ENCODE measurements at regions not wholly inside any gene's neighbourhood (a gene's known extent, or its start where the extent isn't known, plus 50 kb on each side); places are given as distances from the start of the nearest gene placed in this dataset.

DNA sequence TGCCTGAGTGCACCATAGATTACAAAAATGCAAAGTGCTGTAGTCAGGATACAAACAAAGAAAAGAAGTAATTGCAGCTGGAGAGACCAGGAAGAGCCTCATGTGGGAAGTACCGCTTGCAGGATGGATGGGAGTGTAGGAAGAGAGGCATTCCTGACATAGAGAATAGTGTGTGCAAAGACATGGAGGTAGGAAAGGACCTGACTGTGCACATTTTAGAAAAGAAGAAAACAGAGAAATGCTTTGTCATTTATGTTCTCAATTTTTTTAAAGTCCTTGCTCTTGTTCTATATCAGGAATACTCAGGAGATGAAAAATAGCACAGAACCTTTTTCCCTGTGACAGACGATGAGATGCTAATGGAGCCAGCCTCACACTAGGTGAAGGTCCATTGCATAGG lies 358.7 kb upstream of the TMPO start:
- DNase-seq: no peak

DNA sequence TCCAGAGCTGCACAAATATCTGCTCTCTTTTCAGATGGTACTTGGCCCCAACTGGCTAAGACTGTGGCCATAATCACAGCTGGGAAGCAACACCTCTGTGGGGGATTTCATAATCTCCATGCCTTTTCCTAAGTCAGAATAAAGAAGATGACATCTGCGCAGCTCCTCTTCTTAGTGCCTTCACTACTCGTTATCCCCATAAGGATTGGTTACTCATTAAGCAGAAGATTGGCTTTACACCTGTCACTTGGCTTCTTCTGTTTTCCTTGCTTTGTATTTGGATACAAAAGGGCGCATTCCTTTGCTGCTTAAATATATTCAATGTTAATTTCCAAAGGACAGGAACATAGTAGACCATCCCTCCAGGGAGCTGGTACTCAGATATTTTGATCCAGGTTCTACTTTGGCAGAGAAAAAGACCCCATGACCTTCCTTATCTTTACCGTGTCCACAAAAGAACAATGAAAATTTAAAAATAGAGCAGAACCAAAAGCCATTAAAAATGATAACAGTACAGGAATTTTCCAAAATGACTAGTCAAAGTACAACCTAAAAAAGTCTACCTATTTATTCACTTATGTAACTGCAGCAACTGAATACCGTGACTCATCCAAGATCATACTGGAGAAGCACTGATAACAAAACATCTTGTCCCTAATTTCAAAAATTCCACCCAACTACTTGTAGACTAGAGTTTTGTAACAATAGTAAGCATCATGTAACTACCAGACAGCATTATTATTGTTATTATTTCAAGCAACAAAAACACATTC lies 352.3 kb upstream of the TMPO start:
- DNase-seq: no peak

DNA sequence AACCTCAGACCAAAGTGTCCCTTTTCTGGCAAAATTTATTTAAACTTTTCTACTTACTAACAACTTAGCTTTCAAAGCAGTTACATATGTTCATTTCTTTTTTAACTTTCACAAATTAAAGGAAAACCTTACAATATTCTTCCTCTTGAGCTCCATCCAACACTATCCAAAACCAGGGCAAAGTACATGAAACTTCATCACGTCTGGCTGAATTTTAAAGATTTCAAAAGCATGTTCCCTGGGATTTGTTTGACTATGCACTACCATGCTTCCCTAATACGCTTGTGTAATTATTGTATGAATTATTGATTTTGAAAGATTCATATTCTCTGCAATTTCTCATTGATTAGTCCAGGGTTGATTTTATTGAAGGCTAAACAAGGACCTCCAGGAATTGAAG lies 343.1 kb upstream of the TMPO start:
- DNase-seq: no peak

DNA sequence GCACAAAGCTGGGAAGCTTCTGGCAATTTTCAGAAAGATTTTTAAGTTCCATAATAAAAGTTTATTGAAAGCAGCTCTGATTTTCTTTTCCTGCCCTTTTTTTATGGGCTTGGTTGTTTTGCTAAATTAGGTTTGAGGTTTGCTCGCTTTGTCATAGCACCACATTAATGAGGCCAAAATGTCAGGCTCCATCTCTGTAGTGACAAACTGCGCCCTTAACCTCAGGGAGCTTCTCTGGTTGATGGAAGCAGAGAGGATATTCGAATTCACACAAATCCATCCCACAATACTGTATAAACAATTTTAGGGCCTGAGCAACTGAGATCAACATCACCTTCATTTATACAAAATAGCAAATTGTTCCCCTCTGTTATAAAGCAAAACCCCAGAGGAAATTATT lies 342.6 kb upstream of the TMPO start:
- no peak for DNase-seq

DNA sequence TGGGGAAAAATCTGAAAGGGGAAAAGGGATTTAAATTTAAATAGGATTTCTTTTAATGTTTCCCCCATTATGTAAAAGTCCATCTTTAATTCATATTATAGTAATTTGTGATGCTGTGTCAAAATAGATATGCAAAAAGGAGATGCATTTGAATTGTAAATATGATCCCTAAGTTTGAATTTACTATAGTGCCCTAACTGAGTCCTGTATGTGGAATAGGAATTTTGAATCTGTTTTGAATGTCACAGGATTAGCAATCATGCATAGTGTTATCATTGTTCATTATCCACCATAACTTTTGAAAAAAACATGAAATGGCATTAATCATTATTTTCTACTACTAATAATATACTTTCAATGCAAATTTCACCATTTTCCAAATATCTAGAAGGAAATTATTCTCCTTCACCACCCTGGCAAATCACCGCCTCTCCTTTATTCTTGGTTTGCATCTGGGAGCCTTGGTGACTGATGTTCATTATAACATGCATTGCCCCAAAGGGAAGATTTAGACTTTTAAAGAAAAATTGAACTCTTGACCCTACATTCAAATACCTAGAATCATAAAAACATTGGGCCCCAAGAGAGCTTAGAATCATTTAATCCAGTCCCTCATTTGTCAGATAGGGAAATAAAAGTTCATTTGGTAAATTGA lies 341.5 kb upstream of the TMPO start:
- no peak for DNase-seq

DNA sequence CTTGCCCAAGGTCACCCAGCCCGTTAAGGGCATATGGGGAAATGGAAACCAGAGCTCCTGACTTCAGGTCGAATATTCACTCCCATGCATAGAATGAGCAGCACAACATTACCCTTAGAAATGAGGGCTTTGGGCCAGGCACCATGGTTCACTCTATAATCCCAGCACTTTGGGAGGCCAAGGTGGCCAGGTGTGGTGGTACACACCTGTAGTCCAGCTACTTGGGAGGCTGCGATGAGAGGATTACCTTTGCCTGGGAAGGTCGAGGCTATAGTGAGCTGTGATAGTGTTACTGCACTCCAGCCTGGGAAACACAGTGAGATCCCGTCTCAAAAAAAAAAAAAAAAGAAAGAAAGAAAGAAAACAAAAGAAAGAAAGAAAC lies 341.0 kb upstream of the TMPO start:
- DNase-seq: no peak

DNA sequence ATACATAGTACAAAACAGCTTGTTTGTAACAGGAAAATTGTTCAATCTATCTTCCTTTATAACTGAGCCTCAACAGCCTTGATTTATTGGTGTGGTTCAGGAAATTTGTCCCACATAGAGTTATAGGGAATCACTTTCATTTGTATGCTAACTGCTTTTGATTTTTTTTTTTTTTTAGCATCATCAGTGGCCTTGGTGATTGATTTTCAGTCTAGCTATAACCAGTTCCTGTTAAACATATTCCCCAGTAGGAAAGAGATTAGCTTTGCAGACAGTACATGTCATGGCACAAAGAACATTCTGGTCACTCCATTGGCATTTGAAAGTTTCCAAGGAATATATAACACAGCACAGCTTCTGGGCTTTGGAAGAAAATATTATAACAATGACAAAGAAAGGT lies 337.3 kb upstream of the TMPO start:
- DNase-seq: no peak

DNA sequence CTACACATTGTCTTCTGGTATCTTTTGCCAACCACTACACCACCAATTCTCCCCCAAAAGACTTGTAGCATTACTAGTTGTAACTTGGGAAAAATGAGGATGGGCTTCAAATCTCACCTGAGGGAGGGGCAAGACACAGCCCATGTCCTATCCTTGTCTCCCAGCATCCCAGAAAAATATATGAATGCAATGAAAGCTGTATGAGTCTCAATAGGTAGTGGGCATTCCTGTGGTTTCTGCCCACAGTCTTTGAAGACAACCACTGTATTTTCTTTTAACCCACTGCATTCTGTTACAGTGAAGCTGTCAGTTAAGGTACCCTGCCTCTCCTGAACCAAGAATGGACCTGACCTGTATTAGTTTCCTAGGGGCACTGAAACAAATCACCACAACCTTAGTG lies 336.2 kb upstream of the TMPO start:
- DNase-seq: no peak

DNA sequence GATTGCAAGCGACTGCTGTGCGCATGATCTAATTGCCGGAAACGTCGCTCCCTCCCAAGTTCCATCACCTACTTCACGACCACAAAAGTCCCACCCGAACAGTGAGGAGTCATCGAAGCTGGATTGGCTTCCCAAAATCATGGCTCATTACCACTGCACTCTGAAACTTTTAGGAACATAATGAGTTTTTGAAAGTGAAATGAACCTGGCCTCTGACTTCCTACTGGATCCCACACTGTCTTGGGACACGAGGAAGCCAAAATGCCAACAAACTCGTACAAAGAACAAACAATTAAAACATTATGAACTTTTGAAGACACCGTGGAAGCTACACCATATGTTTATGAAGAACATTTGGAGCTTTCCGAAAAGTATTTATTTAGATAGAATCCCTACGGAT lies 334.8 kb upstream of the TMPO start:
- no peak for DNase-seq

DNA sequence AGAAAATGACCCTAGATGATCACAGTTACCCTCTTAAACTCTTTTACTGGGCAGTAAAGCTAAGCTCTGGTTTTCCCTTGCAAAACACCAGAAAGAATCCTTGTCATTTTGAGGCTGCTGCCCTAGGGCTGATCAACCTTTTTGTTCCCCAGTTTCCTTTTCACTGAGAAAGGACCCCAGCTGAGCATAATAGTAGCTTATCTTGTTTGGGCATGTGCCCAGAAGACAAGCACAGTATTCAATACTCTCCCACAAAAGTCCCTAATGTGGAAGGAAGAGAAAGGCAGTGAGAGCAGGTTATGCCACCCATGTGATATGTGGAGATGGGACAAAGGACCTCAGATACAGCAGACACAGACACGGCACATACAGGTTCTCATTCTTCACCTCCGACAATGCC lies 332.6 kb upstream of the TMPO start:
- DNase-seq: no peak

DNA sequence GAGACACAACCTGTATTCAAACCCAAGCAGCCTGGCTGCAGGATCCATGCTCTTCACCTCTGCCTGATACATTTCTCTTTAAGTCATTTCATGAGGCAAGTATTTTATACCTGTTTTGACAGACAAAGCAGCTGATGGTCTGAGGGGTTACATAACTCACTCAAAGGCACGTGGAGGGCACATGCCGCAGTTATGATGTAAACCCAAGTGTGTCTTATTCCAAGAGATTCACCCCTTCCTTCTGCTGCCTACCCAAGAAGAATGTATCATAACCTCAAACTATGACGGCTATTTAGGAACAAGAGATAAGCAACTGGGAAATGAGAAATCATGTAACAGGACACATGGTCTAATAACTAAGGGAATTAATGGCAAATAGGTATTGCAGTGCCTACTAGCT lies 329.8 kb upstream of the TMPO start:
- no peak for DNase-seq

DNA sequence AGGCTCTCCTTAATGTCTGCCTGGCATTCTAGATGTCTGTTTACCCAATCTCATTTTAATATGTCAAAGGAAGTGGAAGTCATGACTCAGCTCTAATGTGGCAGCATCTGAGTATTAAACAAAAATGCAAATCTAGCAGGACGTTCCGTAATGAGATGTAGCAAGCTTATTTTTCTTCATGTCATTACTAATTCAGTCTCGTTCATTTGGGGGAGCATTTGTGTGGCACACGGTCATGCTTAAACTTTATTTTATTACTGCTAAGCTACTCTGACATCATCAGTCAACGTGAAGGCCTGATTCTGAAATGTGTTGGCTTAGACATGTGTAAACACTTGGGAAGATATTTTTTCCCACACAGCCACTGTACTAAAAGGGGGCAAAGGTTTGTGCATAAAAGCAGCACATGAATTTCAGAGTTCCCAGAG lies 326.7 kb upstream of the TMPO start:
- DNase-seq: no peak

DNA sequence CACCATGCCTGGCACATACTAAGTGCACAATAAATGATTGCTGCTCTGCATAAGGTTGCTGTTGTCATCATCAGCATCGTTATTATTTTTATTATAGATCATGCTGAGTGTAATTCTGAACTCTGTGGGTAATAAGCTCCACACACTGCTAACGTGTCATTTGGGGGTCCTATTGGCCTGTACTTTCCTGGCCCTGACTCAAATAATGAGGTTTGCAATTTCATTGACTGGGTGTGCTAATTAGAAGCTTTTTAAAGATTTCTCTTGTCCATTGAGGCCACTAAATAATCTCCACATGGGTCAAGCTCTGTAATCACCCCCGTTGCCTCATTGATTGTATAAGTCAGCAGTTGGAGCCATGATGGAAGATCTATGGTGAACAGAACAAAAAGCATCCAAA lies 320.8 kb upstream of the TMPO start:
- no peak for DNase-seq

DNA sequence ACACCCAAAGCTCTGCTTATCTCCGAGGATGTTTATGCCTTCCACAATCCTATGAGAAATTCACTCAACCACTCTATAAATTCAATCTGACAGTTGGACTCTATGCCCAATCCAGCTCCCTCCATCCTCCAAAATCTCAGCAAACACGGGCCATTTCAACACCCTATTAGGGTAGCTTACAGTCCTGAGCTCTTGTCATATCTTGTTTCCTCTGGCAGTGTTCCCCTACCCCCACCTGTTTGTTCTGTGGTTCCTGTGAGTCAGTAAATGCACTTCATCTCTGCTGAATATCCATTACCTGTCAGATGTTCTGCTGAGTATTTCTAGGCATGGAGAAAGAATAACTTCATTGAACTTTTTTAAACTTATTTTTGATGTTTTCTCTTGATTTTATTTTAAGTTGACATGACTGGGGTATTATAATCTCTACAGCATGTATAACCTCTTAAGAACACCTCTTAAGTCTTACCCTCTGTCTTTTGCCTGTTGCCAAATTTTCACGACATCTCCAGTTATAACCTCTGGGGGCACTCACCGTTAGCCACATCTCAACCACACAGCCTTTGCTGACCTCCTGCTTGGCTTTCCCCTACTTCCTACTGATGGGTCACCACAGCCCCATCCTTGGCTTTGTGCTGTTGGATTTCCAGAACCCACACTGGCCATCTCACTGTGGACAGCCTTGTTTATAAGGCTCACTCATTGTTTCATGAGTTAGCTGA lies 317.0 kb upstream of the TMPO start:
- DNase-seq: no peak

DNA sequence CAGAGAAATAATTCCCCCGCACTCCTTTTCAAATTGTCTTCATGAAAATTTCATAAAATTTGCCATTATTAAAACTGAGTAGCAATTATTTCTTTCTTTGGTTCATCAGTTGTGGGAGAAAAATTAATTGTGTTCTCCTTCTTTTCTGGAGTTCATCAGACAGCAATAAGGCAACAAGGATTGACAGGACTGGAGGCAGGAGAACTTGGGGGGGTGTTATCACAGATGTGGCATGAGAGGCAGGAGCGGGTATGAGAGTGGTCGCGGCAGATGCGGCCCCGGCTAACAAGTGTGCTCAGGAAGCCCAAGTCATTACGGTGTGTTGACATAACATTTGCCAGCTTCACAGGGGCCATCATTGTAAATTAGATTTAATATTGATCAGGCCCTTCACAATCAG lies 306.6 kb upstream of the TMPO start:
- DNase-seq: no peak

DNA sequence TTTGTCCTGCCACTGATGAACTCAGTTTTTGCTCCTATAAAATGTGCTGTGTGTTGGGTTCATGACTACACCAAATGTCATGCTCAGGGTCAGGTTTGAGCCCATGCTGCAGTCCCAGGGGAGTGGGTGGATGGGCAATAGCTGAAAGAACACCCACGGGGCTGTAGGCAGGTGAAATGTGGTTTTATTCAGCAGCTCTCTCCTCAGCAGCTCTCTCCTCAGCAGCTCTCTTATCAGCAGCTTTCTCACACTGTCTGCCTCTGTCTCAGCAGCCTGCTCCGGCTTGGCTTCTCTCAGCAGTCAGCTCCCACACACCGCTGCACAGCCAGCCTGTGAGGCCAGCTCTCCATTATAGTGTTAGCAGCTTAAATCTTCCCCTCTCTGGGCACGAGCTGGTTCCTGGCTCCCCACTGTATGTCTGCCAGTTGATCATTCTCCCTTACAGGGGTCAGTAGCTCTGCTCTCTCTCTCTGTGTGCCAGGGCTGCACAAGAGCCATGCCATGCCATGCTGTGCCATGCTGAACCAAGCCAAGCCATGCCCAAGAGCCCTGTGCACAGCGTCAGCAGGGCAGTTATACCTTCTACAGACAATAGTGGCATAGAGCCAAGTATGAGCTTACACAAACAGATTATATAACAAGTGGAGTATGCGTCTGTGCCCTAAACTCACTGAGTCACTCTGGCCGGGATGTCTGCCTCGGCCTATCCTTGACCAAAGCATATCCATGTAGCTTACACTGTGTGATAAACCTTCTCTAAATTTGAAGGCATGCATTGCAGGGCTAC lies 303.3 kb upstream of the TMPO start:
- no peak for DNase-seq

DNA sequence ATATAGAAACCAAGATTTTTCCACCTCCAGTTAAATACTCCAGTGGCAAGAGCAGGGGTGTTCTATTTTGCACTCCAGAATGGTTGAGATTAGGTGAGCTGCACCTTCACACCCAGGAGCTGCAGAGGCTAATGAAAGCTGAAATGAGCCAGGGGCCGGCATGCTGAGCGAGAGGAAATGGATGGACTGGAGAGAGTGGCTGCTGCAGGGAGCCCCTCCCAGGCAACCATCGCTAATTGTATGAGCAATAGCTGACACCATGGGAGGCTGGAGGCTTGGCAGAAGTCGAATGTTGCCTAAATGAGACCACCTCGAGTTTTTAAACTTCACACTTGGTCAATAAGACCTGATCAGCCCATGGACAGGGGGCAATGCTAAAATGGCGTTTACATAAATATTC lies 301.8 kb upstream of the TMPO start:
- DNase-seq: no peak

DNA sequence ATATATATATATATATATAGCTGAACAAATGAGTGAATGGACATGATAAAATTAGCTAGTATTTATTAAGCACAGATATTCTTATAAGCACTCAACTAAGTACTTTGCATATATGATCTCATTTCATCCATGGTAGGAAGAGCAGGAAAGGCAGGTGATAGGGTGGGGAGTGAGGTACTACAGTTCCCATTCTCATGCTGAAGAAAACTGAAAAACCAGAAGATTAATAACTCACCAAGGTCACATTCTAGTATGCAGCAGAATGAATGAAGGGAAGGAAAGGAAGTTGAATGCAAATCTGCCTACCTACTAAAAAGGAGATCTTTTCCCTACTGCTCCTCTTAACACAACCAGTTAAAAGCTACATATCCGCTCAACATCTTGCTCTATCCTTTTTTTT lies 298.1 kb upstream of the TMPO start:
- no peak for DNase-seq

DNA sequence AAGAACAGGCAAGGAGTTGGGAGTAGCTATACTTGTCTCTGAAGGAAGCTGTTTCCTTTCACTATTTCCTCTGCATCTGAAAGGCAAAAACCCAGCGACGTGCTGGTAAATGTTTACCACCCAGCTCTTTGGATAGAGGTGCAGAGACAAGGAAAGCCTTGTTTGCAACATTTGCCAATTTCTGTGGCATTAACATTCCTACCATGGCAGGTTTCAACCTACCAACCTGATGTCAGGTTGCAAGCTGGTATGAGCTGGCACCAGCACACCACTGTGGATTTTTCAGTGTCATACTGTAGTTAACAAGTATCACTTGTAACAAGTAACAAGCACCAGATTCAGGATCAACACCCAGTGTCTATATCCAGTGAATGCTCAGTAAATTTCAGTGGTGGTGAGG lies 294.8 kb upstream of the TMPO start:
- no peak for DNase-seq

DNA sequence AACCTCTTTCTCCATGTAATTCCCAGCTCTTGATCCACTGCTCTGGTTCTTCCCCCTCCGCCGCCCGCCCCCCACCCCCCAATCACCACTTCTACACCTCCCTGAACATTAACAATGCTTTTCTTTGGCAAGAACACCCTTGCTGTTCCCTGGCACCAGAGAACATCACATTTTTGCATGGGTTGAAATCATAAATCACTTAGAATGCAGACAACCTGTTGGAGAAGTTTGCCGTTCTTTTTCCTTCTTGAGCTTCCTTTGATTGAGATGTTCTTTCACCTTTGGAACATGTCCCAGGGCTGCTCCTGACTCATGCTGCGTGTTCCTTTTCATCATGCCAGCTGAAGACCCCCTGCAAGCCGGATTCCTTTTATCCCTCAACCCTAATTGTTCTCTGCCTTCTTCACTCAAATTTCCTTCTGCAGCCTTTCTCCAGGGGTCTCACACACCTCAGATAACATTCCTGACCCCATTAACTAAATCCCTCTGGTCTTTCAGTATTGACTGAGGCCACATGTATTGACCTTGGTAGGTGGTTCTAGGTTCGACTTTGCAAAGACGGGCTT lies 294.1 kb upstream of the TMPO start:
- no peak for DNase-seq

DNA sequence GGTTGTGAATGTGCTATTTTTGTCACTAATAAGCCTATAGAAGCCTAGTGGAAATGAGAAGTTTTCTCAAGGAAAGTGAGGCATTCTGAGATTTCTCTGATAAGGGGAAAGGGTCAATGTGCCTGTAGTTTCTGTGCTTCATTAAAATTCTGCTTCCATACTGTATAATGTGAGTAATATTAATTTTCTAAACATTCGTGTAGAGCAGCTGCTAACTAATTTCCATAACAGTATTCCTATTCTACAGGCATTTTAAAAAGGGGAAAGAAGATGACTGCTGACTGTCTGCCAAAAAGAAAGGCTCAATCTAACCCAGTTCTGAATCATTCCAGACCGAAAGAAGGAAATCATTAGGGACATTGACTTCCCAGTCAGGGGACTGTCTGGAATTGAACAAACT lies 293.3 kb upstream of the TMPO start:
- no peak for DNase-seq

DNA sequence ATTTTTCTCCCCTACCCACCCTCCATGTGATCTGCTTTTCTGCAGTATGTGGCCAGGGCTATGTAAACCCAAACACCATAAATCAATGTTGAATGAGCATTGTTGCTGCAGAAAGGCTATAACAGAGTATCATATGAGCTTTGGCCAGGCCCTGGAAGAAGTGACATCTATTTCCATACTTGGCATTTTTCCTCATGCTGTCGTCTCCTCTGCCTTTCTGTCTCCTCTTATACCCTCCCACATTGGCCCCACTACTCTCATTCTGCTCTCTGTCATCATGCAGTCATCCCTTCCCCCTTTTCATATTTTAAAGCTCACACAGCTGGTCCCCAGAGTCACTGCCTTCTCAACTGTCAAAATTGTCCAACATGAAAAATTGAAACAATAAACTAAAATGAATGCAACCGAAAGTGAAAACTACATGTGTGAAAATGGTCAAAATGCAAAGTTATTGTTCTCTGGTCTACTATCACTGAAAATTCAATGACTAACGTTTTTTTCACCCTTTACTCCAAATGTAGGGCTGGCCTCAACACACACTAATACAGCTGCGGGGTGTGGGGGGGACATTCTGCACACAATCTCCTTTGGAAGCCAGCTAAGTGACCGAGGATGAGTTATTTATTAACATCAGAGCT lies 290.7 kb upstream of the TMPO start:
- no peak for DNase-seq

DNA sequence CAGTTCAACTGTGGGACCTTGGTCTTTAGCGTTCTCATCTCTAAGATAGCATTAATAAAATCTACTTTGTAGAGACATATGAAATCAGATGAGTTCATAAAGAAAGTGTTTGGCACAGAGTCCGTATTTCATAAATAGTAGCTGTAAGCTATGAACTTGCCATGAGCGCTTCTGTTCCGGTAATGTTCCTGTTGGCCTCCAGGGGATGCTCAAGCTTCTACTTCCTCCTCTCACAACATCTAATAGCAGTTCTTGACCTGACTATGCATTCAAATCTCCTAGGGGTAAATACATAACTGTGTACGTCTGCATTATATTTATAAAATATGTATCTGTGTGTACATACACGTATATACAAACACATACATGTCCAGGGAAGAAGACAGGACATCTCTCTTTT lies 288.2 kb upstream of the TMPO start:
- peak; percentile 3 for DNase-seq
